Kidney glomerular epithelial cell (primary cell): ENCODE measurements at regions not wholly inside any gene's neighbourhood (a gene's known extent, or its start where the extent isn't known, plus 50 kb on each side); places are given as distances from the start of the nearest gene placed in this dataset.
"Not testable (repeated sequence)": the region's sequence is repeated elsewhere in the genome, so short reads cannot be mapped to it uniquely, and the experiment has no call there.

ENCODE experiments used
- DNase-seq: peaks from one replicate; lab custom pipeline; 2025; lab: John Stamatoyannopoulos, UW

GRCh38 chrX:145393702-145394235, 146.5 kb downstream of the SPANXN1 start:
- DNase-seq, result no peak

DNA sequence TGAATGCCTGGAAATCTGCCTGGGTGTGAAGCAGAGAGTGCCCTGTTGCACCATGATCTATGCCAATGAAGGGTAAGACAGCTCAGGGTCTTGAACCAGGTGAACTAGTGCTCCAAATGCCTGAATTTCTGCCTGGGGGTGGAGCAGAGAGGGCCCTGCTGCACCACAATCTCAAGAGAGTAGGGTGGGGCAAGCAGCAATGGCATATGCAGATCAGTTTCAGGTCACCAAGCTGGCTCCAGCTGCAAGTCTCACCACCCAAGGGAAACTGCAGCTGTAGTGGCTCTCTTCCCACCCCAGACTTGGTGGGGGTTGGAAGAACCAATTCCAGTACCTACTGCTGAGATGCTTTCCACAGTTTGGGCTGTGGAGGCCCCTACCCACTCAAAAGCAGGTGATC, 147.0 kb downstream of the SPANXN1 start:
- DNase-seq, result no peak

DNA sequence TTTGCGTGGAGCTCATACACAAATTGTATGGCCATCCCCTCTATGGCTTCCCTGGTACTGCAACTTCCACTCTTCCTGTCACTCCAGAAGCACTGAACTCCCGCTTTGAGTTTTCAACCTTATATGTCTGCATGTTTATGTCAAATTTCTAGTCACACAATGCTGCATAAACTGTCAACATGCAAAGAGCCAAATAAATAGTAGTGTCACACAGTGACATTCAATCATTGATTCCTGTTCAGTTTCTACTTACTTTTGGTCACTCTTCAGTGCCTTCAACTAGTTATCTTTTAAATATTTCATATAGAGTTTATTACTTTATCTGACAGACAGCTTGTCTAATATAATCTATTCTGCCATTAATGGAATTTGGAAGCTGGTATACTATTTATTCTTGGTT, 149.3 kb downstream of the SPANXN1 start:
- no peak for DNase-seq

DNA sequence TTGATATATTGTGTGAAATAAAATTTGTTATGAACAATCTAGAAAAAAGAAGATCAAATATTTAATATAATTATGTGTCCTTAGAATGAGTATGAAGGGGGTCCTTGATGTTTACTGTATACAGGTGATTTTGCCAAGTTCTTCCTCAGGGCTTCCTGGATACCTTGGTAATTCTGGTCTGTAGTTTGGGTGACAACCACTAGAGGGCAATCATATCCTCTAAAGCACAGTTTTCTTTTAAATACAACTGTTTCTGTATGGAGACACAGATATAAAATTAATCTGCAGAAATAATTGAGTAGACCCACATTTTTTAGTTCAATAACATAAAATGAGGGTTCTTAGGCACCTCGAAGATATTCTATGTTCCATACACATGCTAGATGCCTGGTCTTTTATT, 157.7 kb downstream of the SPANXN1 start:
- no peak for DNase-seq

- no peak for DNase-seq
These were observed 163.3 kb downstream of the SPANXN1 start for GRCh38 chrX:145410622-145411021.

DNA sequence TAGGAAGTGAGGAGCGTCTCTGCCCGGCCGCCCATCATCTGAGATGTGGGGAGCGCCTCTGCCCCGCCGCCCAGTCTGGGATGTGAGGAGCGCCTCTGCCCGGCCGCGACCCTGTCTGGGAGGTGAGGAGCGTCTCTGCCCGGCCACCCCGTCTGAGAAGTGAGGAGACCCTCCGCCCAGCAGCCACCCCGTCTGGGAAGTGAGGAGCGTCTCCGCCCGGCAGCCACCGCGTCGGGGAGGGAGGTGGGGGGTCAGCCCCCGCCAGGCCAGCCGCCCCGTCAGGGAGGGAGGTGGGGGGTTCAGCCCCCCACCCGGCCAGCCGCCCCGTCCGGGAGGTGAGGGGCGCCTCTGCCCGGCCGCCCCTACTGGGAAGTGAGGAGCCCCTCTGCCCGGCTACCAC, 188.9 kb downstream of the SPANXN1 start:
- not testable (repeated sequence) for DNase-seq

DNA sequence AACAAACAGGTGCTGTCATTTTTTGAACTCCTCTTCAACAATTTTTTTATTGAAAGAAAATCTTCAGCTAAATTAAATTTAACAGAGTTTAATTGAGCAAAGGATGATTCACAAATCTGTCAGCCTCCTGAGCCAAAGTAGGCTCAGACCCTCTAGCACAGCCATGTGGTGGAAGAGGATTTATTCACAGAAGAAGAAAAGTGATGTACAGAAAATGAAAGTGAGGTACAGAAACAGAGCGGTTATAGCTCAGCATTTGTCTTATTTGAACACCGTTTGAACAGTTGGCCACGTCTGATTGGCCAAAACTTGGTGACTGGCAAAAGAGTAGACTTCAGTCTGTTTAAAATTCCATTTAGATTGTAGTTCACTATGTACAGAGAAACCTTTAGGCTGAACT, 217.3 kb downstream of the SPANXN1 start:
- DNase-seq, result no peak

GRCh38 chrX:145475725-145476124, 228.4 kb downstream of the SPANXN1 start:
- no peak for DNase-seq

GRCh38 chrX:145484740-145485139, 237.4 kb downstream of the SPANXN1 start:
- no peak for DNase-seq

DNA sequence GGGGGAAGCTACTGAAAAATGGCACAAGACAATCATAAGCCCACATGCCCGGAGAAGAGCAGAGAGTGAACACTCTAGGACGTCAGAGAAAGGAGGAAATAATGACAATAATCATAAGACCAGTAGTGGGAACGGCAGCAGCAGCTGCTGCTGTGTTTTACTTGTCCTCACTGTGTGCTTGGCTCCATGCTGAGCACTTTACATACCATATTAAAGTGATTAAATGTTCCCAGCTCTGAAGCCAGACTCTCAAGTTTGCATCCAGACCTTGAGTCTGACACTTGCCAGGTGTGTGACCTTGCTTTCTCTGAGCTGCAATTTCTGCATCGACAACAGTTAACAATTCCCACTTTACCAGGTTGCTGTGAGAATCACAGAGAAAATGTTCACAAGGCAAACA, 255.4 kb downstream of the SPANXN1 start:
- no peak for DNase-seq

GRCh38 chrX:145506214-145506613, 258.9 kb downstream of the SPANXN1 start:
- DNase-seq, result no peak

DNA sequence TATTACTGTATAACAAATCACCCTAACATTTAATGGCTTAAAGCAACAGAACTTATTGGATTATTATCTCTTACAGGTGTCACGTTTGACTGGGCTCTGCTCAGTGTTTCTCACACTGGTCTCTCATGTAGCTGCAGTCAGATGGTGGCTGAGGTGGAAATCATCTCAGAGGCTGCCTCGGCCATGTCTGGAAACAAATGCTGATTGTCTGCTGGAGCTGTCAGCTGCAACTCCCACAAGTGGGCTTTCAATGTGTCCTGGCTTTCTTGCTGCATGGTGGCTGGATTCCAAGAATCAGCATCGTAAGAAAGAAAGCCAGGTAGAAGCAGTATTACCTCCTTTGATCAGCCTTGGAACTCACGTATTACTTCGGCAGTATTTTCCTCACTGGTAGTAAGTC, 277.6 kb downstream of the SPANXN1 start:
- no peak for DNase-seq

DNA sequence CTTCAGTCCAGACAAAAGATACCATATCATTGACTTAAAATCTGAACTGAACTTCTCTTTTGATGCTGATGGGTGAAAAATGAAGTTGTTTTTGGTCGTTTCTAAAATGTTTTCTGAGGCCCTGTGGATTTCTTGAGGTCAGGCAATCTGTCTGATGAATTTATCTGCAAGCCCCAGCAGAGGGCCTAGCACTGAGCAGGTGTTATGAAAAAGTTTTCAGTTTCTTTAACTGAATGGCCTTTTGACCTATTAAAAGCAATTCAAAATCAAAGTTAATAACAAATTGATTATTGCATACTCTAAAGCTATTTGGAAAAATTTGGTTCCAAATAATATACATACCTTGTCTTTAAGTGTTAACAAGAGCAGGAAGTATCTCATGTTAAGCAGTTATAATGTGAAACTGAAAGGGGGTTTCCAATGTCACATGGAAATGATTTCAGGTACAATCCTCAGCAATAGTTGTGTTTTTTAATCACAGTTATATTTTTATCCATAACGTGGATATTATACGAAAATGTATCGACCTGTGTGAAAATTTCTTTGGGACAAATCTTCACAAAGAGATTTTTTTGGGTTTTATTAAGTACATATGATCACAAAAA, 285.0 kb downstream of the SPANXN1 start:
- no peak for DNase-seq

DNA sequence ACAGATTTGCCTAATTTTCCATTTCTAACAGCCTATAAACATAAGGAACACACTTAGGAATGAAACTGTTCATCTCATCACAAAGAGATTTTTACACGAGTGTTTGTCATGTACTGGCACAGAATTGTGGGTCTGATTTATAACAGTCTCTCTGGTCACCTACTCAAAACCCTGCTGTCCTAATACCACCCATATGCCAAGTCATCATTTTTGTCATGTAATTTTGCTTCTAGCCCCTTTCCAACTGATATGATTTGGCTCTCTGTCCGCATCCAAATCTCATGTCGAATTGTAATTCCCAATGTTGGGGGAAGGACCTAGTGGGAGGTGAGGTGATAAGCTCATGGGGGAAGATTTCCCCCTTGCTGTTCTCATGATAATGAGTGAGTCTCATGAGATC, 284.1 kb upstream of the SLITRK2 start:
- no peak for DNase-seq

- no peak for DNase-seq
These were observed 268.1 kb upstream of the SLITRK2 start for GRCh38 chrX:145549496-145549895.

DNA sequence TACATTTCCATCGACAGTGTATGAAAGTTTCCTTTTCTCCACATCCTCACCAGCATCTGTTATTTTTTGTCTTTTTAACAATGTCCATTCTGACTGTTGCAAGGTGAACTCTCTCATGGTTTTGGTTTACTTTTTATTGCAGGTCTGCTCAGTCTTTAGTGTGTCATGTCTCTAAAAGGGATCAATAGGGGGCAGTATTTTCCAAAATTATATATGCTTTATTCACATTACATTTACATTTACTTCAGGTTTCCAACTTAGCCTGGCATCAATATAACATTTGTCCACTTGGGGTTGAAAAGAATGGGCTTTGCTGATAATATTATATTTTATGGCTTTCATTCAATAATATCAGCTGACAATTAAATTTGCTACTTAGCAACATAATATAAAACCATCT, 265.0 kb upstream of the SLITRK2 start:
- DNase-seq, result no peak

GRCh38 chrX:145553702-145554101, 263.9 kb upstream of the SLITRK2 start:
- DNase-seq, result no peak

DNA sequence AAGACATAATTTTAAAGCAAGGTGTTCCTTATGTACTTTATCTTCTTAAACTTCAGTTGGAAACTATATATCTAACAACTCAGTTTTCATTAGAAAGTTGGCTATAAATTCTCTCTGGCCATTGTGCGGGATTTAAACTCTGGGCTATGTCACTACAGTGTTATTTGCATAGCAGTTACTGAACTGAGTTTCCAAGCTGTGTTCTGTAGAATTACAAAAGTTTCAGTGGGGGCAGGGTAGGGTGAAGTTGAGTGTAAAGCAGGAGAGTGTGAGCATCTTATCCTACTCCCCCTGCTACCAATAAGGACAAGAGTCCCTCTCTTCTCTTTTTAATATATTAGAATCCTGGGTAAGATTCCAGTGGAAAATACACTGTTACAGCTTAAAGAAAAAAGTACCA, 254.5 kb upstream of the SLITRK2 start:
- DNase-seq, result no peak

GRCh38 chrX:145609951-145610511, 207.6 kb upstream of the SLITRK2 start:
- peak; percentile 34 for DNase-seq

DNA sequence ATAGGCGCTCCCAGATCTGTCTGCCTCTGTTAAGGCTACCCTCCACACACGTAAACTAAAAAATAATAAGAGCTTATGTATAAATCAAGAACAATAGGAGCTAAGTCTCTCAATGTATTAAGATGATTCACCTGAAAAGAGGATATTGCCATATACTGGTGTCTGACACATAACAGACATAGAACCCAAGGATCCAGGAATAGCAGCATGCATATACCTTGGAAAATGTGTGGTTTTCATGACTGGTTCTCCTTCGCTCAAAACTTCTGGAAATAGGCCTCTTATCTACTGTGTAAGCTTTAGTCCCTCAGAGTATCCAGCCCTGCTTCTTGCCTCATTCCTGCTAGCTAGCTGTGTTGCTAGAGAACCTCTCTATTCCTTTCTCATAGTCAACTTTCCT, 203.7 kb upstream of the SLITRK2 start:
- DNase-seq, result no peak

GRCh38 chrX:145620666-145621065, 197.0 kb upstream of the SLITRK2 start:
- DNase-seq, result no peak

DNA sequence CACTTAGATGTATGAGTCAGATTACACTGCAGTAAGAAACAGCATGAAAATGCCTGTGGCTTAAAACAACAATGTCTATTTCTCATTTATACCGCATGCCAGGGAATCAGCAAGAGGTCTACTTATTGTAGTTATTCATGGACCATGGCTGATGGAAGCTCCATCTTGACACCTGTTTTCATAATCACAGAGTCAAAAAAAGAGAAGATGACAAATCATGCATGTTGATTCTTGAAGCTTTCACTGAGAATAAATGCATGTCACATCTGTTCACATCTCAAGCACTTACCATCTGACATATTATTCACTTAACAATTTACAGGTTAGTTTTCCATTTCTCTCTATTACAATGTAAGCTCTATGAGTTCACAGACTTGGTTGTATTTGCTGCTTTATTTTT, 194.2 kb upstream of the SLITRK2 start:
- no peak for DNase-seq

DNA sequence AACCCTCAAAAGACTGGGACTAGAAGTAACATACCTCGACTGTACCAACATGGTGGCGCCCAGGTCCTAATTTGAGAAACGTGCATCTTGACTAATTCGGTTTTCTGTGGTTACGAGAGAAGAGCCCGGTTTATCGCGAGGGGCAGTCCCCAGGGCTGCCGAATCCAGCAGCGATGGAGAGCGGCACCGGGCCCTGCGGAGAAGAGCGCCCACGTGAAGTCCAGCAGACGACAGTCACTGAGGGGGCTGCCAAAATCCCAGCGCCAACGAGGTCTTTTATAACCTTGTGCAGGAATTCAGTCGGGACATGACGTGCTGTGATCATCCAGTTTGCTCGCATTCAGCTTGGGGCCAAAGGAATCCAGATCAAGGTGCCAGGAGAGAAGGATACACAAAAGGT, 187.5 kb upstream of the SLITRK2 start:
- DNase-seq, result no peak

- no peak for DNase-seq
These were observed 186.7 kb upstream of the SLITRK2 start for GRCh38 chrX:145630806-145631435.
